ENCODE measurements at regions not wholly inside any gene's neighbourhood (a gene's known extent, or its start where the extent isn't known, plus 50 kb on each side); places are given as distances from the start of the nearest gene placed in this dataset.

DNA sequence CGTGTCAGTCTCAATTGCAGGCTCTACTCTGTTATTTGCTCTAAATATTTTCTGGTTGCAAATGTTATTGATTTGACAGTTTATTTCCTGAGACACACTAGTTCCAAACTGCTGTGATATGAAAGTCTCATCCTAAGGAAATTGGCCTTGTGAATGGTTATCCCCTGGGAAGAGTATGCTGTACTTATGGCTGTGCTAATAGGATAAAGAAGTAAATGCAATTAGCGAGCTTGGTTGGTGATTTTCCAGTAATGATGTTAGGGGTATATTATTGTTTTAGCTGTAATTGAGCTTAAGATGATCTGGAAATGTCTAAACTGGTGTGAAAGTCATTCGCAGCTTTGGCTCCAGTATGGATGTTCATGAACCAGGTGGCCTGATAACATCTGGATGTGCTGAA lies 197.9 kb downstream of the SUDS3 start:
- no peak overlapping the region for H3K27ac Mint-ChIP-seq
- CTCF ChIA-PET = no interaction called here

GRCh38 chr12:118575730-118576129 lies 199.4 kb downstream of the SUDS3 start:
- Mint-ChIP-seq H3K36me3 (peaks cover 15% of the 10 kb centered on the region), H3K9me3 (peaks cover 22% of the 10 kb centered on the region), H3K4me1 (no peaks in the 10 kb centered on the region), H3K27ac (no peak overlapping the region), H3K4me3 (no peak overlapping the region), H3K27me3 (ENCODE audit: low read depth) (peaks cover 4% of the 10 kb centered on the region)
- ATAC-seq (no peak), DNase-seq (ENCODE audit: low spot score) (no peak)
- ChIA-PET POLR2A (no interaction called here), CTCF (no interaction called here)
- TF ChIP-seq ZNF219 (CRISPR knock-in tag; IDR thresholded peaks at IDR 0.05; ENCODE audit: borderline replicate concordance) (no peak), E2F5 (CRISPR knock-in tag; IDR thresholded peaks at IDR 0.05) (no peak), MYBL2 (CRISPR knock-in tag; IDR thresholded peaks at IDR 0.05) (no peak), TCF7 (CRISPR knock-in tag; IDR thresholded peaks at IDR 0.05; ENCODE audit: low read depth) (no peak), OVOL2 (CRISPR knock-in tag; IDR thresholded peaks at IDR 0.05; ENCODE audit: borderline replicate concordance) (no peak)
- TF ChIP-seq, protein P1, sequence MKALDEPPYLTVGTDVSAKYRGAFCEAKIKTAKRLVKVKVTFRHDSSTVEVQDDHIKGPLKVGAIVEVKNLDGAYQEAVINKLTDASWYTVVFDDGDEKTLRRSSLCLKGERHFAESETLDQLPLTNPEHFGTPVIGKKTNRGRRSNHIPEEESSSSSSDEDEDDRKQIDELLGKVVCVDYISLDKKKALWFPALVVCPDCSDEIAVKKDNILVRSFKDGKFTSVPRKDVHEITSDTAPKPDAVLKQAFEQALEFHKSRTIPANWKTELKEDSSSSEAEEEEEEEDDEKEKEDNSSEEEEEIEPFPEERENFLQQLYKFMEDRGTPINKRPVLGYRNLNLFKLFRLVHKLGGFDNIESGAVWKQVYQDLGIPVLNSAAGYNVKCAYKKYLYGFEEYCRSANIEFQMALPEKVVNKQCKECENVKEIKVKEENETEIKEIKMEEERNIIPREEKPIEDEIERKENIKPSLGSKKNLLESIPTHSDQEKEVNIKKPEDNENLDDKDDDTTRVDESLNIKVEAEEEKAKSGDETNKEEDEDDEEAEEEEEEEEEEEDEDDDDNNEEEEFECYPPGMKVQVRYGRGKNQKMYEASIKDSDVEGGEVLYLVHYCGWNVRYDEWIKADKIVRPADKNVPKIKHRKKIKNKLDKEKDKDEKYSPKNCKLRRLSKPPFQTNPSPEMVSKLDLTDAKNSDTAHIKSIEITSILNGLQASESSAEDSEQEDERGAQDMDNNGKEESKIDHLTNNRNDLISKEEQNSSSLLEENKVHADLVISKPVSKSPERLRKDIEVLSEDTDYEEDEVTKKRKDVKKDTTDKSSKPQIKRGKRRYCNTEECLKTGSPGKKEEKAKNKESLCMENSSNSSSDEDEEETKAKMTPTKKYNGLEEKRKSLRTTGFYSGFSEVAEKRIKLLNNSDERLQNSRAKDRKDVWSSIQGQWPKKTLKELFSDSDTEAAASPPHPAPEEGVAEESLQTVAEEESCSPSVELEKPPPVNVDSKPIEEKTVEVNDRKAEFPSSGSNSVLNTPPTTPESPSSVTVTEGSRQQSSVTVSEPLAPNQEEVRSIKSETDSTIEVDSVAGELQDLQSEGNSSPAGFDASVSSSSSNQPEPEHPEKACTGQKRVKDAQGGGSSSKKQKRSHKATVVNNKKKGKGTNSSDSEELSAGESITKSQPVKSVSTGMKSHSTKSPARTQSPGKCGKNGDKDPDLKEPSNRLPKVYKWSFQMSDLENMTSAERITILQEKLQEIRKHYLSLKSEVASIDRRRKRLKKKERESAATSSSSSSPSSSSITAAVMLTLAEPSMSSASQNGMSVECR (CRISPR knock-in tag; IDR thresholded peaks at IDR 0.05; ENCODE audit: borderline replicate concordance) = no peak

More for the DNA sequence above, 197.9 kb downstream of the SUDS3 start:
- Mint-ChIP-seq H3K9me3 (peaks cover 36% of the 10 kb centered on the region), H3K4me1 (no peaks in the 10 kb centered on the region), H3K27me3 (ENCODE audit: low read depth) (peaks cover 4% of the 10 kb centered on the region), H3K4me3 (no peak overlapping the region), H3K36me3 (peaks cover 26% of the 10 kb centered on the region)
- TF ChIP-seq SOX15 (CRISPR knock-in tag; IDR thresholded peaks at IDR 0.05) (no peak), ELF4 (CRISPR knock-in tag; IDR thresholded peaks at IDR 0.05; ENCODE audit: low read depth) (no peak), ZBTB43 (CRISPR knock-in tag; IDR thresholded peaks at IDR 0.05) (no peak), PRDM15 (CRISPR knock-in tag; IDR thresholded peaks at IDR 0.05) (no peak), CREB1 (CRISPR knock-in tag; IDR thresholded peaks at IDR 0.05) (no peak), USF2 (CRISPR knock-in tag; IDR thresholded peaks at IDR 0.05) (no peak), ZNF121 (CRISPR knock-in tag; IDR thresholded peaks at IDR 0.05) (no peak), FOXJ3 (CRISPR knock-in tag; IDR thresholded peaks at IDR 0.05; ENCODE audit: borderline replicate concordance) (no peak), FOXP1 (CRISPR knock-in tag; IDR thresholded peaks at IDR 0.05; ENCODE audit: borderline replicate concordance) (no peak)
- TF ChIP-seq, protein P2, sequence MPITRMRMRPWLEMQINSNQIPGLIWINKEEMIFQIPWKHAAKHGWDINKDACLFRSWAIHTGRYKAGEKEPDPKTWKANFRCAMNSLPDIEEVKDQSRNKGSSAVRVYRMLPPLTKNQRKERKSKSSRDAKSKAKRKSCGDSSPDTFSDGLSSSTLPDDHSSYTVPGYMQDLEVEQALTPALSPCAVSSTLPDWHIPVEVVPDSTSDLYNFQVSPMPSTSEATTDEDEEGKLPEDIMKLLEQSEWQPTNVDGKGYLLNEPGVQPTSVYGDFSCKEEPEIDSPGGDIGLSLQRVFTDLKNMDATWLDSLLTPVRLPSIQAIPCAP (CRISPR knock-in tag; IDR thresholded peaks at IDR 0.05) = no peak
- TF ChIP-seq, protein P3, sequence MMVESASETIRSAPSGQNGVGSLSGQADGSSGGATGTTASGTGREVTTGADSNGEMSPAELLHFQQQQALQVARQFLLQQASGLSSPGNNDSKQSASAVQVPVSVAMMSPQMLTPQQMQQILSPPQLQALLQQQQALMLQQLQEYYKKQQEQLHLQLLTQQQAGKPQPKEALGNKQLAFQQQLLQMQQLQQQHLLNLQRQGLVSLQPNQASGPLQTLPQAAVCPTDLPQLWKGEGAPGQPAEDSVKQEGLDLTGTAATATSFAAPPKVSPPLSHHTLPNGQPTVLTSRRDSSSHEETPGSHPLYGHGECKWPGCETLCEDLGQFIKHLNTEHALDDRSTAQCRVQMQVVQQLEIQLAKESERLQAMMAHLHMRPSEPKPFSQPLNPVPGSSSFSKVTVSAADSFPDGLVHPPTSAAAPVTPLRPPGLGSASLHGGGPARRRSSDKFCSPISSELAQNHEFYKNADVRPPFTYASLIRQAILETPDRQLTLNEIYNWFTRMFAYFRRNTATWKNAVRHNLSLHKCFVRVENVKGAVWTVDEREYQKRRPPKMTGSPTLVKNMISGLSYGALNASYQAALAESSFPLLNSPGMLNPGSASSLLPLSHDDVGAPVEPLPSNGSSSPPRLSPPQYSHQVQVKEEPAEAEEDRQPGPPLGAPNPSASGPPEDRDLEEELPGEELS (CRISPR knock-in tag; IDR thresholded peaks at IDR 0.05) = no peak
- DNase-seq (ENCODE audit: low spot score) (no peak), ATAC-seq (no peak)
- POLR2A ChIA-PET = no interaction called here
